ENCODE measurements at regions not wholly inside any gene's neighbourhood (a gene's known extent, or its start where the extent isn't known, plus 50 kb on each side); places are given as distances from the start of the nearest gene placed in this dataset.
A peak's percentile ranks its signal among the peaks of the same experiment; 100 is the strongest.
"Not testable (repeated sequence)": the region's sequence is repeated elsewhere in the genome, so short reads cannot be mapped to it uniquely, and the experiment has no call there.

DNA sequence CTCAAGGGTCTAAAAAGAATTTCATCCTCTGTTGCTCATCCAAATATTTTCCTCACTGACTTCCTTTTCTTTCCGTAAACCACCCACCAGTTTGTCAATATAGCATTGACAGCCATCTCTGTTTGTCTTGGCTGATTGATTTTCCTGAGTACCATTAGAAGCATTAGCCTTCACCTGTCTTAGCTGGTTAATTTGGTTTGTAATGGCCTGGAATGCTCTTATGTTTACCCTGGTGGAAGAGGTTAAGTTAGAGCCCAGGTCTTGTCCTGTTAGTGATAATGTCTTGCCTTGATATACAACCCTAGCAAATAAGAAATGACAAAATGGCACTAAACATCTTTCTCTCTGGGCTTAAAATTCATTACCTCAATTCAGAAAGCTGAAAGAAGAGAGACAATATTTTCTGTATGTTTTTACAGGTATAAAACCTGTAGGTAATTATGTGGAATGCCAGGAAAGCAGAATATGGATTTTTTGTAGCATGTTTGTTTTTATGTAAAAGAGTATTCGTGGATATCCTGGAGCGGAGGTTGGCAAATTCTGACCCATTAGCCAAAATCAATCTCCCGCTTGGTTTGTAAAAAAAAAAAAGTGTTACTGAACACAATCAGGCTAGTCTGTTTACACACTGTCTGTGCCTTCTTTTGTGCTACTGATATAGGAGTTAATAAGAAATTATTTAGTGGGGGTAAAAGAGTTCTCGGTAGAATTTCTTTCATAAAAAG lies 224.4 kb upstream of the DAAM1 start:
- peak; percentile 23 for DNase-seq

DNA sequence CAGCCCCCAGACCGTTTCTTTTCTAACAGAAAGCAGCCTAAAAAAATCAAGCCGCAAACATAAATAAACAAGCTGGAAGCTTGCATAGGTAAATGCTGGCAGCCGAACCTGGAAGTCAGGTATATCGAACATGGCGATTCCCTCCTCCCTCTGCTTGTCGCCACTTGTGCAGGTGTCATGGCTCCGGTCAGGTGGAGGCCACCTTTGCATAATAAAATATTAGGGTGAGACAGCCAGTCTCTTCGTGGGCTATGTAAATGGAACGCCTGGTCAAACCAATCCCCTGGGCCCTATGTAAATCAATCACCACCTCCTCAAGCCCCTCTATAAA lies 223.9 kb upstream of the DAAM1 start:
- DNase-seq, result no peak

- DNase-seq, result no peak
These were observed 222.9 kb upstream of the DAAM1 start for GRCh38 chr14:58965601-58966000.

DNA sequence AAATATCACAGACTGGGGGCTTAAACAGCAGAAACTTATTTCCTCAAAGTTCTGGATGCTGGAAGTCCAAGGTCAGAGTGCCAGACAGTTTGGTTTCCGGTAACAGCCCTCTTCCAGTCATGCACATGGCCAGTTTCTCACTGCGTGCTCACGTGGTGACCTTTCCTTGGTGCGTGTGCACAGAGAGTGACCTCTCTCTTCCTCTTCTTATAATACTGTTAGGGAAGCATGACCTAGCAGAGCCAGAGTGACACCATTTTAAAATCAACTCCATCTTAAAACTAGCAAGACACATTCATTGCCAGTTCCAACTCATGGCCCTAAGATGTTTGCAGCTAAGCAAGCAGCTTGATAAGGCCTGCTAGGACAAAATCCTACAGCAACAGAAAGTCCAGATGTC lies 221.5 kb upstream of the DAAM1 start:
- no peak for DNase-seq

GRCh38 chr14:58969951-58970751 lies 218.3 kb upstream of the DAAM1 start:
- no peak for DNase-seq

- DNase-seq, result no peak
These were observed 216.0 kb upstream of the DAAM1 start for GRCh38 chr14:58972233-58973017.

DNA sequence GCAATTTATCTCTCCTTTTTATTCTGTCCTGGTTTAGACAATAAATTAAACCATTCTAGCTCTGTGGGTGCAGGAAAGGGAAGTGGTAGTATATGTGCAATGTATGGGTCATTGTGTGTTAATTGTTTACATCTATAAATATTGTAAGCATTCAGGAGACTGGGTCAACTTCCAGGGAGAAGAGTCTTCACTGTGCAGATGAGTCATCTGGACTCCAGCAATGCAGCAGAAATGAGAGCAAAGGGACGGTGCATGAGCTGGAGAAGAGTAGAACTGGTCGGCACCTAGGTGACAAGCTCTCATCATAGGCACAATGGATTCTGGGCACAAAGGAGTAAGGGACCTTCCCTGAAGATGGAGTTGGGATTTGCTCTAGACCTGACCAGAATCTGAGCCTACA lies 211.1 kb upstream of the DAAM1 start:
- no peak for DNase-seq

DNA sequence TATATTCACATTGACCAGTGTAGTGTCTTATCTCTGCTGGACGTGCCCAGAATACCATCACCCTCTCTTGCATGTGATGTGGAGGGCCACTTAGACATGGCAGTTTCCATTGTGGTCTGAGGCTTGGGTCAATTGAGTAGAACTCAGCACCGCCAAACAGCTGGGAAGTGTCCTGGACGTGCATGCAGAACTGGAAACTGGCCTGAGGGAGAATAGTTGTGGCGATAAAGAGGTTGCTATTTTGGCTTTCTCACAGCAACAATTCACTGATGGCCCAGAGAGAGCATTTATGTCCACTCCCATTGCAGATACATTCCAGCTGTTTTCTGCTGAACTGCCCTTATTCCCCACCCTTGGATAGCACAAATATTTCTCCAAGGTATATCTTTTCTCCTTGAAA lies 210.1 kb upstream of the DAAM1 start:
- no peak for DNase-seq

- DNase-seq, result no peak
These were observed 209.1 kb upstream of the DAAM1 start for GRCh38 chr14:58979325-58979724.

DNA sequence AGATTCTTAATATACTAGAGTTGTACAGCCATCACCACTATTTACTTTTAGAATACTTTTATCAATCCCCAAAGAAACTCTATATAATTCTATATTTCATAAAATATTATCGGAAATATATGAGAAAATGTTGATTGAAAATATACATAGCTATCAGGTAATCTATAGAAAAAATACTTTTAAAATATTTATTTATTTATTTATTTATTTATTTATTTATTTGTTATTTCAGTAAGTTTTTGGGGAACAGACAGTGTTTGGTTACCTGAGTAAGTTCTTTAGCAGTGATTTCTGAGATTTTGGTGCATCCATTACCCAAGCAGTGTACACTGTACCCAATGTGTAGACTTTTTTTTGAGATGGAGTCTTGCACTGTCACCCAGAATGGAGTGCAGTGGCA lies 206.6 kb upstream of the DAAM1 start:
- DNase-seq, result no peak

- no peak for DNase-seq
These were observed 202.7 kb upstream of the DAAM1 start for GRCh38 chr14:58985786-58986185.

DNA sequence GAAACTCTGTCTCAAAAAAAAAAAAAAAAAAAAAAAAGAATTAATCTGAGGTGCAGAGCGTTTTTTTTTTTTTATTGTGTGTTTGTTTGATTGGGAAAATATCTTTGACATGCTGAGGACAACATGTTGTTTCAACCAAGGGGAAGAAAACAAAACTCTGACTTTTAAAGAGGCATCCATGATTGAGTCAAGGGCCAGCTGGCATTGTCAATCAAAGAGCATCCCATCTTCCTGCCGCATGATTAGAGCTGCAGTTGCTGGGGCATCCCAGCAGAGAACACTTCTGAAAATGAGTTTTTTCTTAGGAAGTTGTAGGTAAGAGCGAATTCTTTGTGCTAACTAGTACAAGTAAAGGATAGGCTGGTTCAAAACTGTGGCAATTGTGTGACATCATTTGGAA lies 200.9 kb upstream of the DAAM1 start:
- DNase-seq, result no peak

DNA sequence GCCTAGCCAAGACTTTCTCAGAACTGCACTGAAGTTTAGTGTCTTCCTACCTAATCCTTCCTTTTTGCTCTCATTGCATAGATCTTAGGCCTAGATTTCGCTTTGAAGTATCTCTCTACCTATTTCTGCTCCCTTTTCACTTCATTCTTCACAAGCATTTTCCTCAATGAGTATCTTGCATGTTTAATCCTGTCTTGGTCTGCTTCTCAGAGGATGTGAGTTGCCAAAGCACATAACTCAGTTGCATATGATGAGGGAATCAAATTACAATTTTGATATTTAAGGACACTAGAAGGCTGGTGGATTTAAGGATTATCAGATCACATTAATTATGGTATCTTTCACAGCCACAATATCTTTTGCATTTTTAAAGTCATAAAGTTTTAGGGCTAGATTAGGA lies 195.5 kb upstream of the DAAM1 start:
- no peak for DNase-seq

- DNase-seq, result no peak
These were observed 194.3 kb upstream of the DAAM1 start for GRCh38 chr14:58994130-58994529.

GRCh38 chr14:59004012-59004411 lies 184.5 kb upstream of the DAAM1 start:
- DNase-seq, result no peak

DNA sequence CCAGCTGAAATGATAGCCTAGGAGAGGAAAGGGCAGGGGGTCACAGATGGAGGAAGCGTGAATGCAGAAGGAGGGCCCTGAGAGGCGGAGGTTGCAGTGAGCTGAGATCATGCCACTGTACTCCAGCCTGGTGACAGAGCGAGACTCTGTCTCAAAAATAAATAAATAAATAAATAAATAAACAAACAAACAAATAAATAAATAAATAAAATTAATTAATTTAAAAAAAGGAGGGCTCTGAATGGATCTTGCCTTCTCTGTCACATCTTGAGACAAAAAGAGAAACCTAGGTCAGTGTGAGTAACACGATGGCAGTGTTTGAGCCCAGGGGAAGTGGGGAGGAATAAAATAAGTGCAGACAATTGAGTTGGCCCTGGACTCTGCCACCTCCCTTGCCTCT lies 182.3 kb upstream of the DAAM1 start:
- not testable (repeated sequence) for DNase-seq

GRCh38 chr14:59009967-59010366 lies 178.5 kb upstream of the DAAM1 start:
- DNase-seq, result no peak

GRCh38 chr14:59013672-59014298 lies 174.7 kb upstream of the DAAM1 start:
- DNase-seq, result no peak

DNA sequence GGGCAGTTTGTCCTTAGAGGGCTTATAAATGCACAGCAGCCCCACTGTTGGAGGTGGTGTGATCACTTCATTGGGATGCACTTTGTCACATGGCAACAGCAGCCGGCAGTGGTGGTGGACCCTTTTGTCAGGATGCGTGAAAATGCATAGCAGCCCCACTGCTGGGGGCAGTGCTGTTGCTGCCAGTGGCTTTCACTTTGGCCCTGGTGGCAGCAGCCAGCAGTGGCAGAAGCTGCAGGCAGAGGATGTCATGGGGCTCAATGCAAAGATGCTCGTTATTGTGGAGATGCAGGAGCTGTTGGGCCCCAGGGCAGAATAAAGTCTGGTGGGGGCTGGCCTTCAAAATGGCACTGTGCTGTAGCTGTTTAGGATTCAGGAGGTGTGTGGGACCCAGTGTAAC lies 173.0 kb upstream of the DAAM1 start:
- DNase-seq, result no peak

DNA sequence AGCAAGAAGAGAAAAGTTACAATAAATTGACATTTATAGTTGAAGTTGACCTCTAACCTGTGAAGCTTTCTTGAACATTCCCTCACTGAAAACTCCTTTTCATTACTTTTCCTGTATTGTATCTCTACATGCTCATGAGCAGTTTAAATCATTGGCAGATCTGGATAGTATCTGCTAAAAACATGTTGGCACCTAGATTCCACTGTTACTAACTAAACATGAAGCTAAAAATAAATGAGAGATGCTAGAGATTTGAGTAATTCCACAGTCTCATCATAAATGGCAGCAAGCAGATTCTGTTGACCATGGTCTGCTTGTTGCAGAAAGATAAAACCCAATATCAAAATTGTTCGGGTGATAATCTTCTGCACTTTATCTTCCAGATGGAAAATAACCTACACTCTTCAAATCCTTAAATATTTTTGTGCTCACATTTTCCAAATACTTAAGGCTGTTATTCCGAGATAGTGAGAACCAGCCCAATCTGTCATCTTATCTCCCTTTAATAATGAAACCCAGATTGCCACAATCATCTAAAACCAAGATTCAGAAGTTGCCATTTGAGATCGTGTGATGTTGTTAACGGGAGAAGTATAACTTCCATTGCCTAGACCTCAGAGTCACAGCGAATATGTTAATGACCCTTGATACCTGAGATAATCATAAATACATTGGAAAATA lies 171.0 kb upstream of the DAAM1 start:
- no peak for DNase-seq

GRCh38 chr14:59018460-59018859 lies 170.0 kb upstream of the DAAM1 start:
- no peak for DNase-seq

DNA sequence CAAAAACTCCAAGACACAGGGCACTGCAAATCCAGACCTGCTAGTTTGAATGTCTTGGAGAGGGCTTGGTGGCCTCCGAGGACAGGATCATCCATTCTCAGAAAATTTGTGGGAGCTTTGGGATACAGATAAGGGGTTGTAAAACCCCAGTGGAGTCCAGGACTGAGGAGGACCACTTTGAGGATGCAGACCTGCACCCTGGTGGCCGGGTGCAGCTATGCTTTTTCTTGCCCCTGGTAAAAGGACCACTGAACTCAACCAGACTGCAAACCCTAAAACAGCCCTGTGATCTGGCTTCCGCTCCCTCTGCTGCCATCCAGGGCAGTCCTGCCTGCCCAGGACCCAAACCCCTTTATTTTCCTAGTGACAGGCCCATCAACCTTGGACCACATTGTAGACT lies 169.5 kb upstream of the DAAM1 start:
- no peak for DNase-seq

GRCh38 chr14:59020382-59020781 lies 168.1 kb upstream of the DAAM1 start:
- peak; percentile 13 for DNase-seq

Data from NCI-H1105 (cell line).